HG03196 (cell line): ENCODE measurements at regions not wholly inside any gene's neighbourhood (a gene's known extent, or its start where the extent isn't known, plus 50 kb on each side); places are given as distances from the start of the nearest gene placed in this dataset.
"Not testable (repeated sequence)": the region's sequence is repeated elsewhere in the genome, so short reads cannot be mapped to it uniquely, and the experiment has no call there.

ENCODE experiments used
- ATAC-seq: cut with Tn5 transposase; IDR thresholded peaks from one replicate; pipeline ENCODE4 v1.9.1; 2021; ENCODE audit not compliant: unreplicated experiment

GRCh38 chr20:57983082-57983481 is 245.4 kb downstream of the ANKRD60 start:
- ATAC-seq = no peak

- ATAC-seq = no peak
These were observed 247.9 kb downstream of the ANKRD60 start for GRCh38 chr20:57980506-57980905.

GRCh38 chr20:57977569-57977968 is 250.9 kb downstream of the ANKRD60 start:
- ATAC-seq = no peak

GRCh38 chr20:57977141-57977540 is 251.3 kb downstream of the ANKRD60 start:
- no peak for ATAC-seq

GRCh38 chr20:57974863-57975262 is 253.6 kb downstream of the ANKRD60 start:
- no peak for ATAC-seq

- no peak for ATAC-seq
These were observed 254.6 kb downstream of the ANKRD60 start for GRCh38 chr20:57973886-57974285.

GRCh38 chr20:57971583-57971982 is 256.9 kb downstream of the ANKRD60 start:
- ATAC-seq = not testable (repeated sequence)

GRCh38 chr20:57970856-57971255 is 257.6 kb downstream of the ANKRD60 start:
- no peak for ATAC-seq

GRCh38 chr20:57970116-57970515 is 258.3 kb downstream of the ANKRD60 start:
- no peak for ATAC-seq

- no peak for ATAC-seq
These were observed 258.3 kb upstream of the PMEPA1 start for GRCh38 chr20:57968120-57968519.

- no peak for ATAC-seq
These were observed 257.5 kb upstream of the PMEPA1 start for GRCh38 chr20:57967364-57967763.

GRCh38 chr20:57966620-57967019 is 256.8 kb upstream of the PMEPA1 start:
- ATAC-seq = no peak

- no peak for ATAC-seq
These were observed 255.6 kb upstream of the PMEPA1 start for GRCh38 chr20:57965441-57965840.

- no peak for ATAC-seq
These were observed 254.4 kb upstream of the PMEPA1 start for GRCh38 chr20:57964011-57964862.

- no peak for ATAC-seq
These were observed 251.2 kb upstream of the PMEPA1 start for GRCh38 chr20:57960803-57961575.

GRCh38 chr20:57959589-57959988 is 249.8 kb upstream of the PMEPA1 start:
- no peak for ATAC-seq

- ATAC-seq = no peak
These were observed 249.2 kb upstream of the PMEPA1 start for GRCh38 chr20:57959018-57959417.

GRCh38 chr20:57958050-57958420 is 248.2 kb upstream of the PMEPA1 start:
- ATAC-seq = no peak

GRCh38 chr20:57957411-57958049 is 247.7 kb upstream of the PMEPA1 start:
- ATAC-seq = no peak

GRCh38 chr20:57953638-57954037 is 243.8 kb upstream of the PMEPA1 start:
- no peak for ATAC-seq

- ATAC-seq = no peak
These were observed 242.3 kb upstream of the PMEPA1 start for GRCh38 chr20:57952136-57952535.

- ATAC-seq = no peak
These were observed 241.7 kb upstream of the PMEPA1 start for GRCh38 chr20:57951549-57951948.
